ENCODE measurements at regions not wholly inside any gene's neighbourhood (a gene's known extent, or its start where the extent isn't known, plus 50 kb on each side); places are given as distances from the start of the nearest gene placed in this dataset.

DNA sequence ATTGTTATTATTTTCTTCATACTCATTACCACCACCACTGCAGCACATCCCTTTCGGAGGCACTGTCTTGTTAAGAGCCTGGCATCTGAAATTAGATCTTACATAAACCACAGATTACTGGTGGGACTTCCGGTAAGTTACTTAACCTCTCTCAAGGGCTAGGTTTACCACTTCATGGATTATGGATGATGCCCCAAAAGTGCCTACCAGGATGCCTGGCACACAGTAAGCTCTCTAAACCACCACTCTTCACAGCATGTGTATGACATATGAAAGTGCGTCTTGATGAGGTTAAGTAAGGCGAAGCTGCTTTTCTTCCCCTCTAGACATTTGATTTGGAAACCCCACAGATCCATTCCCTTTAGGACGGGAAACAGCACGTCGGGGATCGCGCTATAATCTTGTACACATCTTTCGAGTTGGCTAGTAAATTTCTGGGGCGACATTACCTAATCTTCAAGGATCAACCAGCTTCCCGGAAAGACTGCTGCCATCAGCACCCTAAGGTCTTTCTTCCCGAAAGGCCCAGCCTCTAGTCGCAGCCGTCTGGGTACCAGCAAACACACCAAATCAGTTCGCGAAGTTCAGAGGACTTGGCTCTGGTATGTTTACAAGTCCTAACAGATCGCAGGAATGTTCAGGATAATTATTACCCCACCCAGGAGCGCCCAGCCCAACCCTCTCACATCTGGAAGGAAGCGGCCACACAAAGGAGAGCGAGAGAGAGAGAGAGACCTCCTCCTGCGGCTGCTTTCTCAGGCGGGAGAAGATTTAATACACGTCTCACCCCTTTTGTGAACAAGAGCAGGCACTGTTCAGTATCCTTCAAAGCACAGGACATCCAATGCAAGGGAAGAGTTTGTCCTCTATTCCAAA lies 155.1 kb upstream of the FRMD4B start:
- Histone ChIP-seq H3K27me3 (replicated peaks; ENCODE audit: insufficient read depth) (peaks cover 2% of the 10 kb centered on the region), H3K9me3 (no peaks in the 10 kb centered on the region), H3K4me3 (peak overlapping the region; percentile 46 to 47), H3K36me3 (no peaks in the 10 kb centered on the region), H3K4me1 (replicated peaks) (no peaks in the 10 kb centered on the region), H3K27ac (peak overlapping the region; percentile 49 to 53)
- intact Hi-C loops (cut with DNase I), result loop anchor here (10.0 kb wide), 1 partner anchor 124 kb away; no protein-coding TSS in a partner anchor
- TF ChIP-seq POLR2AphosphoS5 (IDR thresholded peaks at IDR 0.05), result no peak
- WGBS, result 12% methylated on average over 24 of the region's 24 CpGs
- DNase-seq (ENCODE audit: low spot score), result peak; percentile 65

DNA sequence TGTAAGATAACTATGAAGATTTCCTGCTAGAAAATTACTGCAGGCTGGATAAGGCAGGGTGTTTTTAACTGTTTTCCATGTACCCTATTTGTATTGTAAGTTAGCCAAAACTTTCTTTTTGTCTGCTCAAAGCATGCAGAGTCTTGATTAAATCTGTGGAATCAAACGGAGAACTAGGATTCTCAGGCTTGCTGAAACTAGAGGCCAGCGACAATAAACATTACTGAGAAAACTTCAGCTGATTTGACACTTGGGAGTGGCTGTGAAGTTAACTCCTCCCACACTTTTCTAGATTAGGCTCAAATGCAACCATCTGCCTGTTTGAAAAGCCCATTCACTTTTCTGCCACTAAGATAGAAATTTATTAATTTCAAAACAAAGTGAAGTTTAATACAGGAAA lies 153.2 kb upstream of the FRMD4B start:
- TF ChIP-seq POLR2AphosphoS5 (IDR thresholded peaks at IDR 0.05) (peak; percentile 66), POLR2A (IDR thresholded peaks at IDR 0.05) (no peak)
- H3K27ac ChIP-seq, result no peak overlapping the region
- intact Hi-C loops (cut with DNase I), result loop anchor here (5.0 kb wide), 1 partner anchor 97 kb away; no protein-coding TSS in a partner anchor

DNA sequence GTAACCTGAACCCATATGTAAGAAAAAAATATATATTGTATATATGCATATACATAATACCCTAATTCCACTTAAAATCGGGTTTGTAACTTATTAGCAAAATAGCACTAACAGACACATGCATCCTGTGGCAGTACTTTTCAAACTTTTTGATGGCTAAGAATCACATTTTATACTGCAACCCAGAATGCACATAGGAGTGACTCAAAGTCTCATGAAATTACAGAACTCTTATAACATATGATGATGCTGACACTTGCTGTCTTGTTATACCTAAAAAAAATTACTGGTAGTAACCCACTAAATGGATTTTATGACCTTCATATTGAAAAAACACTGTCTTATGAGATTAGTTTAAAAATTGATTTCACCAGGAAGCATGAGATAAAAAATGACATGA lies 152.4 kb upstream of the FRMD4B start:
- WGBS, result 71% methylated on average over 1 of the region's 1 CpG
- no peaks in the 10 kb centered on the region for H3K36me3 ChIP-seq

More for the DNA sequence above, 153.2 kb upstream of the FRMD4B start:
- no peak for DNase-seq (ENCODE audit: low spot score)
- H3K4me3 ChIP-seq, result no peak overlapping the region
- no peaks in the 10 kb centered on the region for H3K4me1 ChIP-seq (replicated peaks)
- peaks cover 2% of the 10 kb centered on the region for H3K27me3 ChIP-seq (replicated peaks; ENCODE audit: insufficient read depth)
- H3K9me3 ChIP-seq, result no peaks in the 10 kb centered on the region
- WGBS, result 10% methylated on average over 2 of the region's 2 CpGs
- H3K36me3 ChIP-seq, result no peaks in the 10 kb centered on the region

DNA sequence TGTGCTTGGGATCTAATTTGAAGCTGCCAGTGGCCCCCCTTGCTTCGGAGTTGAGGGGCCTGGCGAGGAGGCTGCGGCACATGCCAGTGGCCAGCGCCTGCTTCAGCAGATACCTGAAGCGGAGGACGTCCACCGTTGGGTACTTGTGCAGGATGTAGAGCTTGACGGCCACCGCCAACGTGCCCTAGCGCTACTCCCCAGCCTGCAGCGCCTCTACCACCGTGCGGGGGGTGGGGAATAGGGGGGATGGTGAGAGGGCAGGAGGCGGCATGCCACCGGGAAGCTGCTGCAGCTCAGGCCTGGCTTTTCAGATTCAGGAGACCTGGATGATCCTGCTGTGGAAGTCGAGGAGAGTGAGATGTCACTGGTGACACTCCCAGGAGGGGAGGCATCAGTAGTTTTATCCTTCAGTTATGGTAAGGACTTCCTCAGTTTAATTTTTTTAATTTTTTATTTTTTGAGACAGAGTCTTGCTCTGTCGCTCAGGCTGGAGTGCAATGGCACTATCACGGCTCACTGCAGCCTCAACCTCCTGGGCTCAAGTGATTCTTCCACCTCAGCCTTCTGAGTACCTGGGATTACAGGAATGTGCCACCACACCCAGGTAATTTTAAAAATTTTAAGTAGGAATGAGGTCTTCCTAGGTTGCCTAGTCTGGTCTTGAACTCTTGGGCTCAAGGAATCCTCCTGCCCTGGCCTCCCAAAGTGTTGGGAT lies 150.6 kb upstream of the FRMD4B start:
- Histone ChIP-seq H3K4me3 (no peak overlapping the region), H3K27me3 (replicated peaks; ENCODE audit: insufficient read depth) (no peaks in the 10 kb centered on the region), H3K9me3 (no peaks in the 10 kb centered on the region), H3K36me3 (no peaks in the 10 kb centered on the region), H3K27ac (no peak overlapping the region), H3K4me1 (replicated peaks) (no peaks in the 10 kb centered on the region)
- DNase-seq (ENCODE audit: low spot score), result no peak
- TF ChIP-seq POLR2A (IDR thresholded peaks at IDR 0.05) (no peak), POLR2AphosphoS5 (IDR thresholded peaks at IDR 0.05) (no peak)
- TF ChIP-seq, protein P1, sequence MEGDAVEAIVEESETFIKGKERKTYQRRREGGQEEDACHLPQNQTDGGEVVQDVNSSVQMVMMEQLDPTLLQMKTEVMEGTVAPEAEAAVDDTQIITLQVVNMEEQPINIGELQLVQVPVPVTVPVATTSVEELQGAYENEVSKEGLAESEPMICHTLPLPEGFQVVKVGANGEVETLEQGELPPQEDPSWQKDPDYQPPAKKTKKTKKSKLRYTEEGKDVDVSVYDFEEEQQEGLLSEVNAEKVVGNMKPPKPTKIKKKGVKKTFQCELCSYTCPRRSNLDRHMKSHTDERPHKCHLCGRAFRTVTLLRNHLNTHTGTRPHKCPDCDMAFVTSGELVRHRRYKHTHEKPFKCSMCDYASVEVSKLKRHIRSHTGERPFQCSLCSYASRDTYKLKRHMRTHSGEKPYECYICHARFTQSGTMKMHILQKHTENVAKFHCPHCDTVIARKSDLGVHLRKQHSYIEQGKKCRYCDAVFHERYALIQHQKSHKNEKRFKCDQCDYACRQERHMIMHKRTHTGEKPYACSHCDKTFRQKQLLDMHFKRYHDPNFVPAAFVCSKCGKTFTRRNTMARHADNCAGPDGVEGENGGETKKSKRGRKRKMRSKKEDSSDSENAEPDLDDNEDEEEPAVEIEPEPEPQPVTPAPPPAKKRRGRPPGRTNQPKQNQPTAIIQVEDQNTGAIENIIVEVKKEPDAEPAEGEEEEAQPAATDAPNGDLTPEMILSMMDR (IDR thresholded peaks at IDR 0.05), result no peak
- WGBS, result 89% methylated on average over 19 of the region's 19 CpGs
- intact Hi-C loops (cut with DNase I), result loop anchor here (5.0 kb wide), 1 partner anchor 94 kb away; no protein-coding TSS in a partner anchor

More for the DNA sequence above, 152.4 kb upstream of the FRMD4B start:
- intact Hi-C loops (cut with DNase I), result loop anchor here (5.0 kb wide), 1 partner anchor 96 kb away; no protein-coding TSS in a partner anchor
- Histone ChIP-seq H3K4me1 (replicated peaks) (no peaks in the 10 kb centered on the region), H3K9me3 (no peaks in the 10 kb centered on the region), H3K27me3 (replicated peaks; ENCODE audit: insufficient read depth) (peaks cover 2% of the 10 kb centered on the region), H3K27ac (no peak overlapping the region), H3K4me3 (no peak overlapping the region)
- no peak for DNase-seq (ENCODE audit: low spot score)
- TF ChIP-seq, protein P1 (IDR thresholded peaks at IDR 0.05), result no peak
- TF ChIP-seq POLR2A (IDR thresholded peaks at IDR 0.05), result no peak
- no peak for TF ChIP-seq POLR2AphosphoS5 (IDR thresholded peaks at IDR 0.05)

DNA sequence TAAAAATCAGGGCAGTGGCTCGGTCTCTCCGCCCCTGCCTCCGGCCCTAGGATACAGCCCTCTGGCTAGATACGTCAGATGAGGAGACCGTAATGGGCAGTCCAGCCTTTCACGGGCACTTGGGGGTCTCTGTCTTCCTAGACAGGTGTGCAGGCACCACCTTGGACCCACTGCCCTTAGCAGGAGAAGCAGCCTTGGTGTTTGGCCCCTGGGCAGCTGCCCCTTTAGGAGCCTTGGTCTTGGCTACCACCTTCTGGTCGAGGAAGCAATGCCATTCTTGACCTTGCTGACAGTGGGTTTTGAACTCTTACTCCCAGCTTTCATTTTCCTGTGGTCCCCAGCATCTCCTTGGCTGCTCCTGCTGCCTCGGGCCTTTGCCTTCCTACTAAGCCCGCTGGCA lies 149.7 kb upstream of the FRMD4B start:
- intact Hi-C loops (cut with DNase I), result loop anchor here (5.0 kb wide), 1 partner anchor 93 kb away; no protein-coding TSS in a partner anchor
- no peak overlapping the region for H3K27ac ChIP-seq
- H3K36me3 ChIP-seq, result no peaks in the 10 kb centered on the region
- no peak for TF ChIP-seq POLR2AphosphoS5 (IDR thresholded peaks at IDR 0.05)
- TF ChIP-seq, protein P1 (IDR thresholded peaks at IDR 0.05), result no peak
- no peak for TF ChIP-seq POLR2A (IDR thresholded peaks at IDR 0.05)
- H3K27me3 ChIP-seq (replicated peaks; ENCODE audit: insufficient read depth), result no peaks in the 10 kb centered on the region
- H3K9me3 ChIP-seq, result no peaks in the 10 kb centered on the region
- H3K4me3 ChIP-seq, result no peak overlapping the region
- no peaks in the 10 kb centered on the region for H3K4me1 ChIP-seq (replicated peaks)
- WGBS, result 94% methylated on average over 9 of the region's 9 CpGs
- no peak for DNase-seq (ENCODE audit: low spot score)
